A549 (cell line): ENCODE measurements at regions not wholly inside any gene's neighbourhood (a gene's known extent, or its start where the extent isn't known, plus 50 kb on each side); places are given as distances from the start of the nearest gene placed in this dataset.

Experiments used
- ATAC-seq, 2 experiments: fragments of 200-7000 bp in 1 of 2; fragments of >200 bp in 1 of 2; cut with Nextera tagmentation in 1 of 2; cut with Tn5 transposase in 1 of 2; 3 replicates each; pipeline versions ENCODE4 v1.8.0 to v1.9.1; 2018 to 2020; ENCODE audit warnings: mild to moderate bottlenecking in 1 of 2, moderate library complexity in 1 of 2
- CTCF ChIA-PET: fragments of 300-600 bp; sonication (Branson Sonifier 250); formaldehyde crosslinking; extraction: SDS; loops from one replicate; lab custom pipeline; 2021; ENCODE audit warnings: antibody characterized with exemption, inconsistent platforms; lab: Yijun Ruan, JAX
- POLR2A ChIA-PET: fragments of 350-600 bp; formaldehyde crosslinking; extraction: SDS; loops from one replicate; lab custom pipeline; 2021; ENCODE audit warnings: antibody characterized with exemption, inconsistent platforms; lab: Yijun Ruan, JAX
- DNase-seq, 2 experiments: peaks; one replicate each; pipeline versions ENCODE4 v3.0.0 to v3.0.0-alpha.2; 2011 to 2016; ENCODE audit warnings: low read depth in 1 of 2, low spot score in 1 of 2
- FAIRE-seq: peaks from 2 replicates; lab custom pipeline; 2011; peaks lifted over from hg19 to GRCh38; lab: Jason Lieb, UNC
- H3K27ac ChIP-seq, 2 experiments: fragments of >200 bp; sonication (Bioruptor Twin); formaldehyde crosslinking; 3 replicates each; pipeline ENCODE4 v1.5.1; 2016 to 2017
- H3K4me1 ChIP-seq: fragments of >200 bp; sonication (Bioruptor Twin); formaldehyde crosslinking; 3 replicates; pipeline ENCODE4 v1.6.1; 2016
- H3K4me2 ChIP-seq: fragments of >200 bp; sonication (Bioruptor Twin); formaldehyde crosslinking; 3 replicates; pipeline ENCODE4 v1.6.1; 2016
- H3K4me3 ChIP-seq: fragments of >200 bp; sonication (Bioruptor Twin); formaldehyde crosslinking; 3 replicates; pipeline ENCODE4 v1.5.1; 2016
- H3K9me3 ChIP-seq: fragments of >200 bp; sonication (Bioruptor Twin); formaldehyde crosslinking; 3 replicates; pipeline ENCODE4 v1.6.1; 2016
- BCL3 ChIP-seq: fragments of >200 bp; sonication (Bioruptor Twin); formaldehyde crosslinking; IDR thresholded peaks from 3 replicates; pipeline ENCODE4 v1.6.1; 2016
- BHLHE40 ChIP-seq: IDR thresholded peaks from 2 replicates; pipeline ENCODE4 v1.6.1; 2012; ENCODE audit warnings: low read depth, low read length, inconsistent platforms
- CHD4 ChIP-seq: fragments of 200-600 bp; sonication (generic); IDR thresholded peaks from 2 replicates; pipeline ENCODE4 v1.6.1; 2016; ENCODE audit warnings: antibody characterized with exemption, mild to moderate bottlenecking, borderline replicate concordance
- E2F6 ChIP-seq: IDR thresholded peaks from 2 replicates; pipeline ENCODE4 v1.6.1; 2012; ENCODE audit warnings: low read depth, borderline replicate concordance
- EHF ChIP-seq: fragments of 250-450 bp; sonication (Bioruptor Pico); IDR thresholded peaks from 2 replicates; pipeline ENCODE4 v1.5.0; 2020; ENCODE audit warnings: mild to moderate bottlenecking
- EHMT2 ChIP-seq: fragments of 200-600 bp; sonication (generic); IDR thresholded peaks from 2 replicates; pipeline ENCODE4 v1.6.1; 2016; ENCODE audit warnings: antibody characterized with exemption, low read depth, mild to moderate bottlenecking, moderate library complexity
- ESRRA ChIP-seq: fragments of 150-350 bp; IDR thresholded peaks from 2 replicates; pipeline ENCODE4 v1.6.1; 2014; ENCODE audit warnings: mild to moderate bottlenecking, low read length, borderline replicate concordance
- FOSL2 ChIP-seq, 2 experiments: fragments of 450-650 bp in 1 of 2; fragments of >200 bp in 1 of 2; sonication (Bioruptor Twin) in 1 of 2; formaldehyde crosslinking; IDR thresholded peaks; 2 replicates each; pipeline versions ENCODE4 v1.5.0 to v1.6.1; 2016 to 2020; ENCODE audit warnings: mild to moderate bottlenecking in 1 of 2, moderate library complexity in 1 of 2
- GATA3 ChIP-seq: IDR thresholded peaks from 2 replicates; pipeline ENCODE4 v1.6.1; 2012; ENCODE audit warnings: borderline replicate concordance
- HOXA7 ChIP-seq: fragments of 250-450 bp; sonication (Bioruptor Pico); IDR thresholded peaks from 2 replicates; pipeline ENCODE4 v1.5.0; 2020; ENCODE audit warnings: mild to moderate bottlenecking, moderate library complexity
- HOXB5 ChIP-seq: fragments of 250-450 bp; sonication (Bioruptor Pico); IDR thresholded peaks from 2 replicates; pipeline ENCODE4 v1.5.0; 2020; ENCODE audit warnings: mild to moderate bottlenecking, moderate library complexity
- MYC ChIP-seq: IDR thresholded peaks from 2 replicates; pipeline ENCODE4 v1.6.1; 2012; ENCODE audit warnings: mild to moderate bottlenecking, inconsistent platforms, low read length, improper control_type of control experiment, borderline replicate concordance
- NR3C1 ChIP-seq: fragments of >200 bp; sonication (Bioruptor Twin); formaldehyde crosslinking; IDR thresholded peaks from 3 replicates; pipeline ENCODE4 v1.6.1; 2017
- POLR2A ChIP-seq: IDR thresholded peaks from 2 replicates; pipeline ENCODE4 v1.6.1; 2012; ENCODE audit warnings: mild to moderate bottlenecking, low read length
- RFX5 ChIP-seq: fragments of 450-650 bp; IDR thresholded peaks from 2 replicates; pipeline ENCODE4 v1.7.1; 2014; ENCODE audit warnings: antibody characterized with exemption, mild to moderate bottlenecking, moderate library complexity
- SREBF2 ChIP-seq: fragments of 450-650 bp; IDR thresholded peaks from 2 replicates; pipeline ENCODE4 v1.6.1; 2014; ENCODE audit warnings: mild to moderate bottlenecking, moderate library complexity
- ZC3H11A ChIP-seq: fragments of 450-650 bp; IDR thresholded peaks from 2 replicates; pipeline ENCODE4 v1.6.1; 2014; ENCODE audit warnings: antibody characterized with exemption, mild to moderate bottlenecking
- ZNF302 ChIP-seq: fragments of 250-450 bp; sonication (Bioruptor Pico); IDR thresholded peaks from 2 replicates; pipeline ENCODE4 v1.9.0; 2021; ENCODE audit warnings: inconsistent platforms, mild to moderate bottlenecking, moderate library complexity
- WGBS: methylation state at CpG from one replicate; pipeline ENCODE4 v1.1.6; 2017; ENCODE audit errors: missing lambda C conversion rate; 5-methylcytosine and 5-hydroxymethylcytosine counted together

GRCh38 chr5:68534956-68535520 is 319.5 kb downstream of the PIK3R1 start:
- peaks cover 7% of the 10 kb centered on the region; the same call in 1 of the 3 replicates for H3K4me1 ChIP-seq
- ATAC-seq = no peak
- TF ChIP-seq ZC3H11A = no peak
- no peak for TF ChIP-seq CHD4
- no peak for TF ChIP-seq GATA3
- TF ChIP-seq ZNF302 (CRISPR knock-in tag) = no peak
- TF ChIP-seq HOXB5 (CRISPR knock-in tag) = no peak
- no peak for TF ChIP-seq ESRRA
- no peak for TF ChIP-seq SREBF2
- TF ChIP-seq MYC = no peak
- TF ChIP-seq RFX5 = no peak
- TF ChIP-seq BCL3 = no peak
- TF ChIP-seq HOXA7 (CRISPR knock-in tag) = no peak
- no peak for TF ChIP-seq EHF (CRISPR knock-in tag)
- no peak for FAIRE-seq
- ChIA-PET POLR2A (no interaction called here), CTCF (no interaction called here)
- no peak overlapping the region for H3K4me3 ChIP-seq
- H3K4me2 ChIP-seq = no peak overlapping the region
- H3K27ac ChIP-seq = no peak overlapping the region
- DNase-seq = no peak
- 70% methylated on average over 8 of the region's 8 CpGs for WGBS
- H3K9me3 ChIP-seq = no peaks in the 10 kb centered on the region

- no peak overlapping the region for H3K4me3 ChIP-seq
- TF ChIP-seq EHMT2 (no peak), E2F6 (no peak), POLR2A (no peak), ESRRA (no peak), EHF (CRISPR knock-in tag) (no peak), BHLHE40 (no peak)
- CTCF ChIA-PET = interaction anchor here (0.7 kb wide), 1 partner anchor 38 kb away, joined by 3 read pairs; no protein-coding TSS in a partner anchor
- peaks cover 16% of the 10 kb centered on the region; the same call in 2 of the 3 replicates for H3K4me1 ChIP-seq
- POLR2A ChIA-PET = no interaction called here
- H3K27ac ChIP-seq = no peak overlapping the region
- no peak for FAIRE-seq
- no peaks in the 10 kb centered on the region for H3K9me3 ChIP-seq
- no peak for DNase-seq
- WGBS = 77% methylated on average over 6 of the region's 6 CpGs
- ATAC-seq = no peak
- H3K4me2 ChIP-seq = no peak overlapping the region
Measured at GRCh38 chr5:68538814-68539420, 323.4 kb downstream of the PIK3R1 start.

GRCh38 chr5:68540798-68541590 is 325.4 kb downstream of the PIK3R1 start:
- no peak overlapping the region for H3K4me3 ChIP-seq
- H3K4me2 ChIP-seq = no peak overlapping the region
- 66% methylated on average over 9 of the region's 9 CpGs for WGBS
- no peak for DNase-seq
- no peak for FAIRE-seq
- H3K27ac ChIP-seq = no peak overlapping the region
- POLR2A ChIA-PET = no interaction called here
- ATAC-seq = no peak
- CTCF ChIA-PET = interaction anchor here (1.3 kb wide), 1 partner anchor 11 kb away, joined by 5 read pairs; no protein-coding TSS in a partner anchor
- no peaks in the 10 kb centered on the region for H3K9me3 ChIP-seq
- H3K4me1 ChIP-seq = peaks cover 24% of the 10 kb centered on the region; the same call in 2 of the 3 replicates
- TF ChIP-seq FOSL2 (IDR thresholded peaks at IDR 0.05) = no peak
- TF ChIP-seq FOSL2 (CRISPR knock-in tag; IDR thresholded peaks at IDR 0.05) = peak; percentile 38; the same call in 1 of the 2 replicates
- no peak for TF ChIP-seq NR3C1
